Medulla oblongata (tissue), 1 donor: ENCODE measurements at regions not wholly inside any gene's neighbourhood (a gene's known extent, or its start where the extent isn't known, plus 50 kb on each side); places are given as distances from the start of the nearest gene placed in this dataset.
"Not testable (repeated sequence)": the region's sequence is repeated elsewhere in the genome, so short reads cannot be mapped to it uniquely, and the experiment has no call there.

Source experiments
- DNase-seq: peaks from one replicate; pipeline ENCODE4 v3.0.0-alpha.2; 2015; ENCODE audit errors: extremely low spot score

GRCh38 chr1:217040711-217041455 lies 317.7 kb upstream of the ESRRG start:
- DNase-seq = no peak

DNA sequence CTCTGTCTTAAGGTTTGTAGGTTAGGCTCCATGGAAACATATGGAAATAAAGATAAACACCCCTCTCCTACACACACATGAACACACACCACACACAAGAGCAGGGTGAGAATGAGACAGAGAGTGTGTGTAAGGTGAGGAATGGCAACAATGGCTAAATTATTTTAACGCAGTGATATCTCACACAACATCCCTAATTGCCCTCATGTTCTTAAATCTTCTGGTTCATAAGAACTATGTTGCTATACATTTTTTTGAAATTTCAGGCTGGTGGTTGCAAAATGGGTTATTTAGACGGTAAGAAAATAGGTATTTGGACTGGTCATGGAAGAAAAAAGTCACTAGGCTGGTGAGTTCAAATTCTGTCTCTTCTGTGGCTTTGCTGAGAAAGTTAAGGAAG lies 316.7 kb upstream of the ESRRG start:
- no peak for DNase-seq

- DNase-seq = not testable (repeated sequence)
These were observed 315.9 kb upstream of the ESRRG start for GRCh38 chr1:217039139-217039538.

DNA sequence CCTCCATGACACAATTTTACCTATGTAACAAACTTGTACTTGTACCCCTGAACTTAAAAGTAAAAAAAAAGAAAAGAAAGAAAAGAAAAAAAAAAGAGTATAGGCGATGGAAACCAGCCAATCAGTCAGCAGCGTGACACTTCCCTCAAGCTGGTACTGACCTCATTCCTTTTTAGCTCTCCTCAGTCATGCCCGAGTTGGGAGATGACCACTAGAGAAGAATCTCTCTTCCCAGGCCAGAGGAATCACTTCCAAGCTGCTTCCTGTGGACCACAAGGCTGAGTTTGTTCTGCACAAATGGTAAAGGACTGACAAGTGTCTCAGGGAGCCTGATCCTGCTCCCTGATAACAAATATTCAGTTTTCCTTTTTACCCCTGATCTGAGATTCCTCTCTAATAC lies 313.5 kb upstream of the ESRRG start:
- no peak for DNase-seq

DNA sequence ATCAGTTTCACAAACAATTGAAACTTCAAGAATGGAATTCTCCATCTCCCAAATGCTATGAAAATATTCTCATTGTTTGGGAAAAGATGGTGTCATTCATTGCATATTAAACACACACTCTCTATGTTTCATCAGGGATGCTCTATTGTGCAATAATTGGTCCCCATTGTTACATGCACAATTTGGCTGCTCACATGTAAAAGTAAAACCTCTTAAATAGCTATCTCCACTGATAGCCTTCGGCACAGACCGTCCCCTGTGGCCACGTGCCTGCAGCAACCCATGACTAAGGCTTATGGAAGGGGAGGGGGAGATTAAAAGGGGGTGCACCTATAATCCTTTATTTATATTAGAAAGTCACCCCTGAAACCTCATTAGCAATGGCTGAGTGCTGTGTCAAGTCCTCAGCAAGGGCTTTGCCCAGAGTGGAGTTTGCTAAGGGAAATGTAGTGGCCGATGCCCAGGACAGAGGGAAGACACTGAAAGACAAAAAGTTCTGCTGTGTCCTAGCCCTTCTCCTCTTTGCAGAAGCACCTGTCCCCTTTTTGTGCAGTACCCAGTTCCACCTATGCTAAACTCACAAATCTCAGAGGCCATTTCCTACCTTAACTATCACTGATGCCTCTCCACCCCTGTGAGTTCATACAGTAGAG lies 309.6 kb upstream of the ESRRG start:
- DNase-seq = no peak

DNA sequence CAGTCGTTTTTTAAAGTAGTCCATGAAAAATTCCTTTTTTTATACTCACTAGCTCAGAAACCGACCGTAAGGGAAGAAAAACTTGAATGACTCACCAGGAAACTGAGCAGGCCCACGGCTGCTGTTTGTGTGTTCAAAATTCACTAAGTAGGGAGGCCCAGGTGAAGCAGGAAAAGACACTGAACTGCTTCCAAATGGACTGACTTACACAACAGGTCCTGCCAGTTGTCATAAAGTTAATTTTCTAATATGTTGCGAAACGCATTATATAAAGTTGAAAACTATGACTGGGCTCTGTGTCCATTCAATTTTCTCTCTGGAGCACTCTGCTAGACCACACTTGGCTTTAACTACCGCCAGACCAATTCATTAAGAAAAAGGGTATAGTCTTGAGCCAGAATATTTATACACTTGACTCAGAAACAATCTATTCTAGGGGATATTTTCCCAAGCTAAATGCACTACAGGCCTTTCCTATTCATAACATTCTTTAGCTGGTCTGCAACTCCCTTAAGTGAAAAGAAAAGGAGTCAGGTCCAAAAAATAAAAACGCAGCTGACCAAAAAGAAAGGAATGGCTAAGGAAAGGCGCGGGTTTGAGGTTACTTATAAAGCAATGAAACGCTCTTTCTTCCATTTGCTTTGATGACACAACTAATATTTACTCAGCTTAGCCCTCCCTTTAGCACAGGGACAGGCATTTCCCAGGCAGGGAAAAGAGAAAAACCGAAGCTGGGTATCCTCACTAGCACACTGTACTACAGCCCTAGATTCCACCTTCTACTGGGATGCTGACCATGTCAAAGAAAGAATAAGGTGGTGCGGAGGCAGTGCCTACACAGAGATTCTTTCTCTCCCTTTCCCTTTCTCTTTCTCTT lies 306.3 kb upstream of the ESRRG start:
- DNase-seq = peak; percentile 26

- no peak for DNase-seq
These were observed 304.3 kb upstream of the ESRRG start for GRCh38 chr1:217027403-217028080.

GRCh38 chr1:217026531-217026930 lies 303.3 kb upstream of the ESRRG start:
- DNase-seq = no peak

DNA sequence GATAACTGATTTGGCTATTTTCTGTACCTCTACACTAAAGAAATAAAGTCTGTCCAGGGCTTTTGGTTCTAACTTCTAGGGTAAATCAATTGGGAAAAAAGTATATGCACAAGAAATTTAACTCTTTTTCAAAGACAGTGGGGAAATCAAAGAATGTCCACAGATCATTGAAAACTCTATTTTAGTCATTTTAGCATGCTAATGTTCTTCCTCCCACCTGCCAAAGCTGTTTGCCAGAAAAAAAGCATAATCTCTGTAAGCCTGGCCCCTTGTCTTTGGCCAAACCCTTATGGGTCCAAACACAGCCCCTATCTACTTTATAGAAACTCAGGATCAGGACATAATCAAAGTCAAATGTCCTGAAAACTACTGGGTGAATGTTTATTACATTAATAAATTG lies 302.2 kb upstream of the ESRRG start:
- DNase-seq = no peak

DNA sequence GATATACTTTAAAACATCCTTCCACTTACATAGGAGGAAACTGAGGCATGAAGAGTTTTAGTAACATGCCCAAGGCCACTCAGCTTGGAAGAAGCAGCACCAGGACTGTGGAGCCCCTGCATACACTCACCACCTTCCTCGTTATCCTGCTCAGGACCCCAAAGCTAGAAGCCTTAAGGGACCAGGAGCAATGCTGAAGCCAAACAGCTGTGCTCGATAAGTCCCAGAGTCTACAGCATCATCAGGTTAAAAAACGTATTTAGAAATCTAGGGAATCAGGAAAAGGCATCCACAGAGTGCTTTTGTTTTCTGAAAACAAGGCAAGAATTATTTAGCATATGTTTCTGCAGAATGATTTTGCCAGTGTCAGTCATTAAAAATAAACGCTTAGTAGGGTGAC lies 301.7 kb upstream of the ESRRG start:
- no peak for DNase-seq

- DNase-seq = no peak
These were observed 298.7 kb upstream of the ESRRG start for GRCh38 chr1:217021956-217022355.

DNA sequence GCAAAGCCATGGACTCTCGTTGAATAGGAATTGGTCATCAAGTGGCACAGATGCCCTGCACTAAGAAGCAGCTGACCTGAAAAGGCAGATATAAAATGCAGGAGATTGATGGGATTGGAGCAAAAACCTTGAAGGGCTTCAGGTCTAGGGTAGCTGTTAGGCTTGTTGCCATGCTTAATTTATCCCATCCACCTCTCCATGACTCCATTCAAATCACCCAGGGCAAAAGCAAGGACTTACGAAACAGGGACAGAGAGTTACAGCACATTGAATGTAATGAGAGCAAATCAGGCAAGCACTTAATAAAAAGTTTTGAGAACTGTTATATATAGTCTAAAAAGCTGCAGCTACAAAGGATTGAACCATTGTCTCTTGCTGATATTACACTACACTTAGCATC lies 298.2 kb upstream of the ESRRG start:
- no peak for DNase-seq

DNA sequence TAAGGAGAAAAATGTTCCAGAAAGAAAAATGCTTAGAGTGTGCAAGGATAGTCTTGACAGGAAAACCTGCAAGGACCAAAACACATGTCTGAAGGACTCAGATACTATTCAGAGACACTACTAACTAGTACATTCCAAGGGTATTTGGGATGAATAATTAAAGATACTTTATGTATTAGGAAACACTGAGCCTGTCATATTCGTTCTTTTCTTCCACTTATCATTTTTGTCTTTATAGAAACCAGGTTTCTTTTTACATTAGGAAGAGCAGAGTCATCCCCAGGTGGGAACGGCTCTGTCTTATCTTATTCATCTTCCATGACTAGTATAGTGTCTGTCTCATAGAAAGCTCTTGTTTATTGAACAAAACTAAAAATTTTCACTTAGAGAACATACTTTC lies 296.2 kb upstream of the ESRRG start:
- DNase-seq = no peak

GRCh38 chr1:217018648-217019047 lies 295.4 kb upstream of the ESRRG start:
- no peak for DNase-seq

DNA sequence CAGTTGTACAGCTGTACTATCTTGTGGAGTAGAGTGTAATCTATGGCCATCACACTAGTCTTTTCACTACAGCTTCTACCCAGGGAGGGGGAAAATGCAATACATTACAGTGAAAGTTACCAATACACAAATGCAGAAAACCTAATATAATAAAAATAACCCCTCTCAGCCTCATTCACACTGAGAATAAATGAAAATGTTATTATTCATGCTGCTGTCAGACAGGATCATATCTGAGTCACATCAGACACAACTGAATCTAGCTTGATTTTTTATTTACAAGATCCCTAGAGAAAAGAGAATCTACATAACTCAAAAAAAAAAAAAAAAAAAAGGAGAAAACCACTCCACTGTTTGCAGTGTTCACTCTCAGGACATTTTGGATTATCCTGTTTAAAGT lies 293.9 kb upstream of the ESRRG start:
- DNase-seq = no peak

DNA sequence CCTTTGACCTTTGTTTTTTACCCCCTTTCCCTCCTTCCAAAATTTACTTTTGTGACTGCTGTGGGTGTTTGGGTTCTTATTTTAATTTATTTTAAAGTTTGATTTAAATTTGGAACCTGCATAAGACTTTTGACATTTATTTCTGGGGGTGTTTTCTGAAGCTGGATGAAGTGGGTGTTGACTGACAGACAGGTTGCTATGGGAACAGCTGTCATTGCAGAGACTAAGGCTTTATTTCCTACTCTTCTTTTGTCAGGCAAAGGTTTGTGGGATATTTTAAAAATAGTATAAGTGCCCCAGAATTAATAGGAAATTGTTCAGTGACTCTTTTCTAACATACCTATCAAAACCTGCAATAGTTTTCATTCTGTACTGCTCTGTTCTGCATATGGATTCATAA lies 290.8 kb upstream of the ESRRG start:
- no peak for DNase-seq

DNA sequence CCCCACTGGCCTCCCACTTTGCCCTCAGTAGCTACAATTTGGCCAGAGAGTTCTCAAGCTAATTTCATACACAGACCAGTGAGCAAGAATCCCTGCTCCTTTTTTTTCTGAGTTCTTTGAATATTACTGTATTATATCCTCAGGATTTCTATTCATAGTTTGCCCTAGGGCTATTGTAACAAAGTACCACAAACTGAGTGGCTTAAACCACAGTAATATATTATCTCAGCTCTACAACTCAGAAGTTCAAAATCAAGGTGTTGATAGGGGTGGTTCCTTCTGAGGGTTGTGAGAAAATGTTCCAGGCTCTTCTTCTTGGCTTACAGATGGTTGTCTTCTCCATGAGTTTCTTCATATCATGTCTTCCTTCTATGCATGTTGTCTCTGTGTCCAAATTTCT lies 289.4 kb upstream of the ESRRG start:
- DNase-seq = no peak

- DNase-seq = no peak
These were observed 287.9 kb upstream of the ESRRG start for GRCh38 chr1:217011097-217011496.

DNA sequence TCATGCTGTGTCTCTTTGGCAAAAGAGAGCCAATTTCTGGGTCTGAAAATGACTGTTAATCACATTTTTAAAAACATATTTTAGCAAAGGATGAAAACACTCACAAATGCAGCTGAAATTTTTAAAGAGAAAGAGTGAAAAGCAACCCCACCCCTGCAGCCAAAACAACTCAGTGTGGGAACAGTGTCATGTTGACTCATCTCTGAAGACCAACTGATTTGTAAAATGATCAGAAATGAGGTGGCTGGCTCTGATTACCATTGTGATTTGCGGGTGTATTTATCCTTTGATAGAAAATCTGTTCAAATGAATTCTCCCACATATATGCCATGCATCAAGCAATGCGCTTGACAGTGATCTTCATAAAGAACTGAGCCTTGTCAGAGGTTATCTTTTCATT lies 287.0 kb upstream of the ESRRG start:
- no peak for DNase-seq

- DNase-seq = peak; percentile 72
These were observed 286.1 kb upstream of the ESRRG start for GRCh38 chr1:217009376-217009775.

DNA sequence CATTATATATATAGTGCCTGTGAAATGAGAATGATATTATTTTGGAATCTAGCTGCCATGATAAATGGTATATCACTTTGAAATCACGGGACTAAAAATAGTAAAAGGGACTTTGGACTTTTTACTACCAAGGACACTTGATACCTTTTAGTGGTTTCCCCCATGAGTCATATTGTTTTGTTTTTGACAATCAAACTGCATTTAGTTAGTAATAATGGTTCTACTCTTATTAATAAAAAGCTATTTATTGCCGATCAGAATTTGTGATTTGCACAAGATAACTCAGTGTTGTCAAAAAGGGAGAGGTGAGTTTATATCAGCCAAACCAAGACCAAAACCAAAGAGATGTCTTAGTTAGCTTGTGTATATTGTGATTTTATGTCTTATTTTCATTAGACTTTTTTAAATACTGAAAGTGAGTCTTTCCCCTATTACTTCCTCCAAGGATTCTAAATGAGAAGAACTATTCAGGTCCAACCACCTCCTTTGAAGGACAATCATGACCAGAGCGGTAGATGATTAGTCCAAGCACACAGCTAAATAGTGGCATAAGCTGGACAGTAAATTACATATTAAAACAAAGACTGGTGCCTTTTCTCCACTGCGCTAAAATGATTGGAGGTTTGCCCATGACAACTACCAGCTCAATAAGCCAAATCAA lies 281.7 kb upstream of the ESRRG start:
- DNase-seq = no peak

DNA sequence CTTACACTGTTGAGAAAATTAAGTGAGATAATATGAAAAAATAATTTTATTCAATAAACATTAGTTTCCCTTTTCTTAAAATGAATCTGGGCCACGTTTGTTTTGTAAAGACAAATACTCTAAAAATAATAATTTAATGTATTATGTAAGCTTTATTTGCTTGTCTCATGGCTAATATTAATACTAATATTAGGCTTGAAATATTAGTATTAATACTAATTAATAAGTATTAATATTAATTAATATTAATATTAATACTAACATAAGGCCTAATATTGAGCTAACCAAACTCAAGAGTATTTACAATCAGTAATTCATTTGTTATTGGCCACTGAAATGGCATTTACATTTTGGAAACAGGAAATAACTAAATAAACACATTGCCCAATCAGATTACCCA lies 280.1 kb upstream of the ESRRG start:
- no peak for DNase-seq
